HK-2 (cell line): ENCODE measurements at regions not wholly inside any gene's neighbourhood (a gene's known extent, or its start where the extent isn't known, plus 50 kb on each side); places are given as distances from the start of the nearest gene placed in this dataset.

ENCODE experiments used
- DNase-seq: peaks from one replicate; pipeline ENCODE4 v3.0.0-alpha.2; 2018; ENCODE audit not compliant: unreplicated experiment

DNA sequence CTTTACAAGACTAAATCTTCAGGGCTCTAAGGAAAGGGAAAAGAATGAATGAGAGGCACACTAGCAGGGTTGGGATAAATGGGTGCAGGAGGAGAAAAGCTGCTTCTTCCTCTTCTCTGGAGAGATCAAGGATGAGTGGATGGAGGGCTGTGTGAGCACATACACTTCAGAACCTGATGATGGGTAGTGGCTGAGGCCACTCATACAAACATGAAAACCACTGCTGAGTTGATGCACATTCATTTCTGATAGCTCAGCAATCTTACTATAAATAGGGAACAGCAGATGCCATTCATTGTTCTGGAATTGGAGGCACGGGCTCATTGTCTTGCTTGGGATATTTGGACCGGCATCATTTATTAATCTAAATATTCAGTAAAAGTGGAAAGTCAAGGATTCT is 152.4 kb upstream of the KCTD1 start:
- no peak for DNase-seq

DNA sequence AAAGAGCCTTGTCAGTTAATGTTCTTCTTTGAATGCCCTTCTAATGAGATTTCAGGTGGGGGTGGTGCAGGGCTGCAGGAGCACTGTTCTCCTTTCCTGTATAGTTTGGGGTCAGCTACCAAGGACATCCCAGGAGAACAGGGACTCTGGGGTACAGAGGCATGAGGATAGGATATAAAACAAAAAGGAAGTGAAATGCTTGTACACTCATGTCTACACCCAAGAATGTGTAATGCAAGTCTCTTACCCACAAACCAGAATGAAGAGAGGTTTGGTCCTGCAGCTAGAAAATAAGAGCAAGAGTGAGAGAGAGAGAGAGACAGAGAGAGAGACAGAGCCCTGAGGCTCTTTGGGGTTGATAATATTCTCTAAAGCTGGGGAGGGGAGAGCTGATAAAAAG is 151.8 kb upstream of the KCTD1 start:
- no peak for DNase-seq

GRCh38 chr18:26697186-26697884 is 149.0 kb upstream of the KCTD1 start:
- no peak for DNase-seq

DNA sequence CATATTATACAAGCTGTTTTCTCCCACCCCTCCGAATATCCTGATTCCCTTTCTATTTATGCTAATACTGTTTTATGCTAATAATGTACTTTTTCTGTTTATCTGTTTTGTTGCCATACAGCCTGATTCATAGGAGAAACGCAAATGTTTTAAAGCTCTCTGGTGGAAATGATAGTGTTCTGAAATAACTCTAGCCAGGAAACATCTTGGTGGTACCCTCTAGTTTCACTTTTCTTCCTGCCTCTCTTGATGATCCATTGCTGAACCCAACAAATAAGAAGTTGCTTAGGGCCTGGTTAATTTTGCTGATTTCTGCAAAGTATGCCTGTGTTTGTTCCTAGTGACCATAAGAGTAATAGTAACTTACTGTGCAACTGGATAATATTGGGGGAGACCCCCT is 148.4 kb upstream of the KCTD1 start:
- no peak for DNase-seq

DNA sequence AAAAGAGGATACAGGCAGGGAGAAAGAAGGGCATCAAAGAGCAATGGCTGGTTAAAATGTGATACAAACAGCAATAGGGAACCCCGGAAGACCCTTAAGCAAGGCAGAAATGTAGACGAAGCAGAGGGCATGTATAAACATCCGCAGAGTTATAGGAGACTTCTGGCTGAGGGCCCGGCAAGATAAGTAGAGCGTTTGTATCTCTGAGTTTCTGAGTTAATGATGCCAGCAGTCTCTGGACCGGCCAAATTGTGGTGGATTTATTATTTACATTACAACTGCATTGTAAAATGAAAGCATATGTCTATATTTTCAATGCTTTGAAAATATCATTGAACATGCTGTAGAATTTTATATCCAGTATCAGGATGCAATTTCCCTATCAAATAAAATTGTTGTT is 148.0 kb upstream of the KCTD1 start:
- DNase-seq: no peak

- DNase-seq: no peak
Measured at GRCh38 chr18:26689226-26689879, 141.0 kb upstream of the KCTD1 start.

GRCh38 chr18:26686532-26686931 is 138.2 kb upstream of the KCTD1 start:
- DNase-seq: no peak

GRCh38 chr18:26685438-26686157 is 137.2 kb upstream of the KCTD1 start:
- DNase-seq: no peak

GRCh38 chr18:26677957-26678356 is 129.6 kb upstream of the KCTD1 start:
- DNase-seq: no peak

DNA sequence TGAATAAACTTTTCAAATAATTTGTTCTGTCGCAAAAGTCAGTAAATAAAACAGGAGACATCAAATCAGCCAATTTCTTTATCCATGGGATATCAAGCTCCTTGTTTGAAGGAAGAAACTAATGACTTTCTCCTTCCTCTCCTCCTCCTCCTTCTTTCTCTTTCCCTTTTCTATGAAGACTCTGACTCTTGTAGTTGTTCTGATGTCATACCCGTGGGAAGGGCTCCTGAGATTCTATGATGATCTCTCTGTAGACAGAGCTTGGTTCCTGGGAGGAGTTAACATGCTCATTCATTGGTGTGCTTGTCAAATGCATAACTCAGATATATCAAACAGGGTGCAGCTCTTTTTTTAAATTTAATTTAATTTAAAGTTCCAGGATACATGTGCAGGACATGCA is 118.7 kb upstream of the KCTD1 start:
- DNase-seq: no peak

GRCh38 chr18:26662996-26663395 is 114.6 kb upstream of the KCTD1 start:
- no peak for DNase-seq

DNA sequence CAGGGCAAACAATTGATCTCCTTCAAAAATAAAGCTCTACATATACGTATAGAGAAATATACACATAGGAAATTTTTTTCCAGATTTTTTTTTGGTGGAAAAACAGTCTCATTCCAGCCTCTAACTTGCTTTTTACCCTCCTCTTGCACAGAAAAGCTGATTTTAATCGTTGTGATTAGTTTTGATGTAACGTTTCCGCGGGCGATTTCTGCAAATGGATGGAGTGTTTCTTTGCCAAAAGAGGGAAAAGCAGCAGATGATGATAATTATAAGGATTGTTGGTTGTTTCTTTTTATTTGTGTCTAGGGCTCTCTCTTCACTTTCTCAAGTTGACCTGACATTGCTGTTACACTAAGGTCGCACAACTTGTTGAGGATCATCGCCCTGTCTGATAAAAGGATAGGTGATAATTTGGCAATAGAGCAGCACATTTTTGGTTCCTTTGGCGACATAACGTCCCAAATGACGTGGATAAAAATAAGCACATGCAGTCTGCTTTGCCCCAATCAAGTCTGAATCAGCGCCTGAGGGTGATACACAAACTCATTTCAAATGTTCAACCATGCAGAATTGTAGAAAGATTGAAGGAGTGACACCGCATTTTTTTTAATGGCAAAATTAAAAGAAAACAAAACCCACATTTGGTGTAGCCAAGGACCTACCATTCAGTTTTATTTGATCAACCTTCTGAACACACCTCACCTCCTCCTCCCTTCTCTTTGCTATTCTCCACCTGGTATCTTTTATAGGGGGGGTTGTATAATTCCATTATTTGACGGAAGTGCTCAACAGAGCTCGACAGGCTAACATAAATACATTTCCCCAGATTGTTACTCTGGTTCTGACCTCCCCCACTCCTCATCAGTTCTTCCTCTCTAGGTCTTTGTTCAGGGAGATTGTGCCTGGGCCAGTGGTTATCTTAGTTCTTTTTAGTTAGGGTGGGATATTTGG is 109.6 kb upstream of the KCTD1 start:
- DNase-seq: no peak

- peak; percentile 49 for DNase-seq
Measured at GRCh38 chr18:26656944-26657536, 108.7 kb upstream of the KCTD1 start.

GRCh38 chr18:26656431-26656943 is 108.1 kb upstream of the KCTD1 start:
- no peak for DNase-seq

DNA sequence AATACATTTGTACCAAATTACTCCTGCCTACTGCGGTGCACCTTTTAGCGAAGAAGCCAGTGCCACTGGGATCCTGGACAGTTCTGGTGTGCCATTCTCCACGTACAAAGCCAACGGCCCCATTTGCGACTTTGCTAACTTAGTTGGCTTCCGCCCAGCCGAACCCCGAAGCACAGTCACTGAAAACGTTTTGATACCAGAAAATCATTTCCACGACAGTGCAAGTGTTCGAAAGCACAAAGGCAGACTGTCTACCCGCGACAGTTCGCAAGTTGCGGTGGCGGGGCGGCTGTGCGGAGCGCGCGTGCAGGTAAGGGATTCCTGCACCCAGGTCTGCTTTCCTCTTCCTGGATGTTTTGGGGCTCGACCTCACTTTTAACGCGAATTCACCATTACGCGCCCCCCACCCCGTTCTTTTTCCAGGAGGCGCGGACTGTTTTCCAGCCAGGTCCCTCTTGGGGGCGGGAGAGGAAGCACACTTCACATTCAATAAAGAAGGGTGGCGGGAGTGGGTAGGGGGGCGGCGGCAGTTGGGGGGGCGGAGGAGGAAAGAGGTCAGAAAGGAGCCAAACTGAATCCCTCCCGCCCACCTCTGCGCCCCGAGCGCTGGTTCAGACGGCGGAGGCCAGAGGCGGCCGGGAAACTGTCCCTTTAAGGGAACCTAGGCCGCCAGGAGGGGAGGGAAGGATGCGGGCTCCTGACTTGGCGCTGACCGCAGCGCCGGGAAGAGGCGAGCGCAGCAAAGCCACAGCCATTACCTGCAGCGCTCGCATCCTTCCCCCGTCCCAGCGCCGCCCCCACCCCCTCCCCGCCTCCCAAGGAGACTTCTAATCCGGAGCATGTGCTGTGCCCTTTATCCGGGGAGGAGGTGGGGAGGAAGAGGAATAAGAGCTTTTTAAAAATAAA is 107.4 kb upstream of the KCTD1 start:
- peak; percentile 35 for DNase-seq

DNA sequence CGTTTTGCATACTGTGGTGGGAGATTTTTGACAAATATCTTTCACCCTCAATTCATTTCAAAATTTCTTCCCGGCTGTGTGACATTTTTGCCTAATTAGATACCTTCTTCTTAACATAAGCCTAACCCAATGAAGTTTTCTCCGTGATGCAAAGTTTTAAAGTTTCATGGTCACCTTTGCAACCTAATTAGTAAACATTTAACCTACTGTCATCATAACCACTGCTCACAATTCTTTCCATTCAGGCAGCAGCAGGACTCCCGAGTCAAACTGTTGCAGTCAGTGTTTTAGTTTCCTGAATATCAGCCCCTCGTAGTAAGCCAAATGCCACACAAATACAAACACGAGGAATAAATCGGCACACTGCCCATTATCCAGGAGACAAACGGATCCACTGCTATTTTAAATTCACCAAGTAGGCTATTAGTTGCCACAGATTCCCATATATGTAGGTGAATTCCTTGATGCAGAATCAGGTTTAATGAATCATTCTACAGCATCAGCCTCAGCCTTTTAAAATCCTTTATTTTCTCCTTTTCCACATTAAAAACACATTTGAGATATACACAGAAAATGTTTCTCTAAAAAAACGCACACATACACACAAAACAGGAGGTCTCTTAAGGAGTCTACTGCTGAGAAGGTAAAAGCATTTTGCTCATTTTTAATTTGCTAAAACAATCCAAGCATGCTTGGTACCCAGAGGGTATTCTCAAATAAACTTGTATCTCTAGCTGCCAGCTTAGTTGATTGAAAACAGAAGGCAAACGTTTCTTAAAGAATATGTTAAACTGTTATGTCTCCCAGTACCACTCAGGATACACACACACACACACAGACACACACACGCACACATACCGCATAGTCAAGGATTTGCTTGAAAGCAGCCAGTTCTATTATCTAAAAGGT is 106.5 kb upstream of the KCTD1 start:
- no peak for DNase-seq

GRCh38 chr18:26653943-26654615 is 105.7 kb upstream of the KCTD1 start:
- no peak for DNase-seq

DNA sequence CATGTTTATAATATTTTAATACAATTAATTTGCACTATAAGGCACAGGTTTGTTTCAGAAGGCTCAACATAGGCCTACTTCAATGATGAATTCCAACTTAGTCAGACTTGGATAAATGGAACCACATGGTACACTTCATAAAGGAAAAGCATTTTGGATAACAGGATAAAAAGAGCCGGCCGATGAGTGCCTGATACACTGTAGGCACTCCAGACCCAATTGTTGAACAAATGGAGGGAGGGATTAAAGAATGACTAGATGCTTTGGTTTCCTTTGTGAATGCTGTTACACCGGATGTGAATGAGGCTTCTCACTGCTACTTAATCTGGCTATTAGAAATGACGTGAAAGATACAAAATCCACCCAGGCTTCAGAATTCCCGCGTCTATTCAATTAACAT is 104.1 kb upstream of the KCTD1 start:
- DNase-seq: no peak
